GM21447 (cell line): ENCODE measurements at regions not wholly inside any gene's neighbourhood (a gene's known extent, or its start where the extent isn't known, plus 50 kb on each side); places are given as distances from the start of the nearest gene placed in this dataset.

ENCODE experiments used
- ATAC-seq: cut with Tn5 transposase; IDR thresholded peaks from one replicate; pipeline ENCODE4 v1.9.1; 2021; ENCODE audit not compliant: unreplicated experiment

GRCh38 chrX:124984140-124984813 lies 335.4 kb upstream of the TEX13C start:
- ATAC-seq, result no peak

GRCh38 chrX:124986284-124986683 lies 333.4 kb upstream of the TEX13C start:
- no peak for ATAC-seq

GRCh38 chrX:124993735-124994134 lies 325.9 kb upstream of the TEX13C start:
- no peak for ATAC-seq

- ATAC-seq, result no peak
Measured at GRCh38 chrX:124994404-124994803, 325.3 kb upstream of the TEX13C start.

- no peak for ATAC-seq
Measured at GRCh38 chrX:125003746-125004446, 315.8 kb upstream of the TEX13C start.

GRCh38 chrX:125004799-125005198 lies 314.9 kb upstream of the TEX13C start:
- no peak for ATAC-seq

- ATAC-seq, result no peak
Measured at GRCh38 chrX:125005863-125006262, 313.8 kb upstream of the TEX13C start.

- ATAC-seq, result no peak
Measured at GRCh38 chrX:125006704-125007103, 313.0 kb upstream of the TEX13C start.

- ATAC-seq, result no peak
Measured at GRCh38 chrX:125012585-125012984, 307.1 kb upstream of the TEX13C start.

- ATAC-seq, result no peak
Measured at GRCh38 chrX:125029131-125029530, 290.5 kb upstream of the TEX13C start.
